ACHN (cell line): ENCODE measurements at regions not wholly inside any gene's neighbourhood (a gene's known extent, or its start where the extent isn't known, plus 50 kb on each side); places are given as distances from the start of the nearest gene placed in this dataset.

Experiments used
- DNase-seq: peaks from one replicate; pipeline ENCODE4 v3.0.0-alpha.2; 2015
- in situ Hi-C: cut with HindIII; loops from 2 replicates; pipeline ENCODE4 v1.10.0; 2017; ENCODE audit warnings: low sequenced_read_pairs, low pct_ligation_motif_present, low pct_unique_long_range_greater_than_20kb

DNA sequence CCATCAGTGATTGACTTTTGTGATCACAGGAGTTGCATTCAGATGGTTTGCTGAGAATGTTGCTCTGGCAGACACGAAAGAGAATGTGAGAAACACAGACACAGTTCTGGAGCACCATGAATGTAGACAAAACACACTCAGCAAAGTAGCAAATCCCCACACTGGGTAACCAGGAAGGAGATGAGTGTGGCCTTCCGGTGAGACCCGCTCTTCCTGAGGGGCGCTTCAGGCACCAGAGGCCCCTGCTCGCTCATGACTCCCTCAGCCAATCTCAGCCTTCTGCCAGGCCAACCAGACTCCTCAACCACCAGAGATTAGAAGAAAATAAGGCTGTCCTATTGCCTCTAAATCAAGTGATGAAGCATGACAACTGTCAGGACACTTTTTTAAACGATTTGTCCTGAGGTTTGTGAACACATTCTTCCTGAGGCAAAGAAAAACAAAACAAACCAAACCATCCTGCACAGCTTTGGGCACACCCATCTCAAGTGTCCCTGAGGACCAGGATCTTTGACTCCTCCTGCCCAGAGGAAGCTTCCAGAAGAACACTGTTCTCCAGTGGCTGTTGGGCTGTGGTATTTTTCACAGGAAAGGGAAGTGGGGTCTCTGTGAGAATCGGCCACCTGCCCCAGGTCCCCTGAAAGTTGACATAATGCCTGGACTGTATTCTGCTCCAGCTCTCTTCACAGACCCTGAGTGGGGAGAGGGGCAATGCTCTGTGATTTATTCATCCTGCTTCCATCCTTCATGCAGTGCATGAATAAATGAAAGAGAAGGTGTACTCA is 152.8 kb downstream of the BCL11A start:
- in situ Hi-C loops = no loop called here
- no peak for DNase-seq

DNA sequence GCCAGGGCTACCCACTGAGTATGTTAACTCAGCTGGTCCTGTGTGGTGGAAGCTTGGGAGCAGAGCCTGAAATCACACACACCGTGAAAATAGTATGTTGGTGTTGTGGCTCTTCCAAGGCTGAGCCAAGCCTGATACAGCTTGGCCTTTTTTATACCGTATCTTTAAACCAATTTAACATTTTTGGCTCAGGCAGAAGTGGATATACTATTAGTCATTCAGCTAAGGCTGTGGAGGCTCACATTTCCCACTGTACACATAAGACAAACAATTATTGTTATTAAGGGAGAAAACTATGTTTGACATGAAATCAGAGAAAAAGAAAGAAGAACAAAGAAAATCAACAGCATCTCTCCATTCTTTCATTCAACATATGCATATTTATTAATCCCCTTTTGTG is 159.0 kb downstream of the BCL11A start:
- in situ Hi-C loops = no loop called here
- DNase-seq = no peak

DNA sequence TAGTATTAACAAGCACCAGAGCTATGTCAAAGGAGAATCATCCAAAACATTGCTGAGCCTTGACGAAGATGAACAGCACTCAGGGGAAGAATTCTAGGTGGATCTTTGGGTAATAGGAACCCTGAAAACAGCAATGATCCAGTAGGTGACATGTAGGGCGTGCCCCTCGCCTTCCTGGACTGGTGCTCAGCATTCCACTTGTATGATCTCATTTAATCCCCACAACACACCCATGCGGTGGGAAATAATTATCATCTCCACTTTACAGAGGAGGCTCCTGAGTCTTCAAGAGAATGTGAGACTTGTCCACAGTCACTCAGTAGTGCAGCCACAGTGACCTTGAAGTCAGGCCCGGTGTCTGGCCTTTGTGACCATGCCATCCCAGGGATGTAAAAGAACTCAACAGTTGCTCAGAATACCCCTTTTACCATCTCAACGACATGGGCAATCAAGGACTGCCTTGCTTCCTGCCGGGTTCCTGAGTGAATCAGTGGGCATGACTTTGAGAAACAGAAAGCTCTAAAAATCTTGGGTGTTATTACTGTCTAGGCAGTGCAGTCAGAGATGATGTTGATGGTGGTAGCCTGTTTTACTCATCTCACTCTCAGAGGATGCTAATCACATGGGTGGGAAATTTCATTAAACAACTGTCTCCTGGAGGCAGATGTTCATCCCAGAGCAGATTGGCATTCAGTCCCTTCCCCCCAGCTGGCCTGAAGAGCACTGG is 161.6 kb downstream of the BCL11A start:
- DNase-seq = no peak
- in situ Hi-C loops = no loop called here

DNA sequence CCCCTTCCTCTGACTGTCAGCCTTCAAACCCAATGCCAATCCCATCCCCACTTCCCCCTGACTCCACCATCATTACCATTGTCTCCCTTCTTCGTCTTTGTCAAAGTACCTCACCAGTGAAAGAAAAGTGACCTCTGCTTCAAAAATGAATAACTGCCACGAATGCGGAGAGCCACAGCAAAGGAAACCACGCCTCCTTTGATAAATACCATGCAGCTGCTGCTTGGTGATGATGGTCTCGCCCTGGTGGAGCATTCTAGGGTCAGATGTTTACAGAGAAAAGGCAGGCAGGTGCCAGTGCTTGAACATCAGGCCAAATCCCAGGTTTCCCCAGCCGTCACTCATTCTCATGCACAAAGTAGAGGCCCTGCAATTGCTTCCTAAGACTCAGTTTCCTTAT is 162.2 kb downstream of the BCL11A start:
- in situ Hi-C loops = no loop called here
- DNase-seq = no peak

DNA sequence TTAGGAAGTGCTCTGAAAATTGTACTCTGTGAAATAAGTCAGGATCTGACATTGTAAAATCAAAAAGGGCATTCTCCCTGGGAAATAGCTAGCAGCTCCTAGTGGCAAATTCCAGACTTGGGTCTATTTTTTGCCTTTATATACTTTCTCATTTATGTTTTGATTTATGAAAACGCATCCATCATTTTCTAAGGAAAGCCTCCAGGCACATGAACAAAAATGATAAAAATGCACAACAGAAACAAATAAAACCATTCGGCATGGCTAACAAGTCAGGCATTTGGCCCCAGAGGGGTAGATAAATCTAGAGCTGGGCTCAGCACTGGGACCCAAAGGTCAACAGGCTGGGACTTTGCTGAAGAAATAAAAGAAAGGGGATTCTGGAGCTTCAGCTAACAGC is 167.0 kb downstream of the BCL11A start:
- in situ Hi-C loops = no loop called here
- DNase-seq = no peak

DNA sequence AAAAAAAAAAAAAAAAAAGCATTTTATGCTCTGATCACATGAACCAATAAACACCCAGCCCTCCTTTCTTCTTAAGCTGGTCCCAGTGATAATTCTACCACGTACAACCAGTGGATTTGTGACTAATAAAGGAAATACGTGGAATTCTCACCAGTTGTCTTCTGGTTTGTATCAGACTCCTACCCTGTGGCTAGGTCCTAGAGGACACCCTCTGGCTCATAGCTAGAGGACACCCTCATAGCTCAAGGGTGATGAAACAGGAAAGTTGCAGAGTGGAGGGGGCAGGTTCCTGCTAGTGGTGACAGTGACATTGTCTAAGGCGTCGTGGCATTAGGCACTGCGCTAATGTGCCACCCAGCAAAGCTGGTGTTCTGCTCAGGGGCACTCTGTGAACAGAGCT is 167.8 kb downstream of the BCL11A start:
- in situ Hi-C loops = no loop called here
- DNase-seq = no peak

DNA sequence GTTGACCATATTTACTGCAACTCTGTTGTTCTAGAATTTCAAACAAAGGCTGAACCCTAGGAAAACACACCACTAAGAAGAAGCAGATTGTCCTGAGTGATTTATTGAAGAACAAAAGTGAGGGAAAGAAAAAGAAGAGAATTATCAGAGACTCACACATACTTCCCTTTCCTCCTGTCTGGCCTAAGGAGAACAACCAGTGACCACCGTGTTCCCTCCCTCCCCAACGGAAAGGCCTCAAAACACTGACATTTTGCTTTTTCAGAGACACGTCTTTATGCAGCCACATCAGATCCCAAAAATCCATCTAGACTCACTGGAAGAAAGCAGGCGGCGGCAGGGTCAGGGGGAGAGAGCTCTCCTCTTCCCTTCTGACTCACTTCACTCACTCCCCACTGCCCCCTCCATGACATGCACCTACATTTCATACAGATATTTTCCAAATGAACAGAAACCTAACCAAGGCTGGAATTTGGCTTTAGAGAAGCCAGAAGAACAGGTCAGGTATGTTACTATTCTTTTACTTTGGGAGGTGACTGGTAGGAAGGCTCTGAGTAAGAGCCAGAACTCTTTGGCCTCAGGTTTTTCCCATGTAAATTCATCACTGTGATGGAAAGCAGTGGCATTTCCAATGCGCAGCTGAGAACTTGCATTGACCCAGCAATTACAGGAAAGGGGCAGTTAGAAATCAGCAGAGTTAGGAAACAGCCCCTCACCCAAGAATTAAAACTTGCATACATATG is 169.9 kb downstream of the BCL11A start:
- no peak for DNase-seq
- in situ Hi-C loops = no loop called here

DNA sequence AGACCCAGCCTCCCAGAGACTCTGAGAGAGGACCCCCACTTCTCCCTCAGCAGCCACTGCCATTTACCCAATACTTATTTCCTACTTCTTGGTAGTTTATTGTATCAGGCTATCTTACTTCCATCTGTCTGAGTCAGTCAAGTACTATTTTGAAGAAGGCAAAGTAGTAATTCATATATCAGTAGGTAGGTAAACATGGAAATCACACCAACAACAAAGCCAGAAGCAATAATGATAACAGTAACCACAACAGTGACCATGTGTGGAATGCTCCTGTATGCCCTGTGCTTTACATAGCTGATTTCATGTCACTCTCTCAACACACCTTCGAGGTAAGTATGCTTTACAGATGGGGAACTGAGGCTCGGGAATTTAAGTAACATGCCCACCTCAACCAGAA is 173.0 kb downstream of the BCL11A start:
- in situ Hi-C loops = no loop called here
- no peak for DNase-seq

DNA sequence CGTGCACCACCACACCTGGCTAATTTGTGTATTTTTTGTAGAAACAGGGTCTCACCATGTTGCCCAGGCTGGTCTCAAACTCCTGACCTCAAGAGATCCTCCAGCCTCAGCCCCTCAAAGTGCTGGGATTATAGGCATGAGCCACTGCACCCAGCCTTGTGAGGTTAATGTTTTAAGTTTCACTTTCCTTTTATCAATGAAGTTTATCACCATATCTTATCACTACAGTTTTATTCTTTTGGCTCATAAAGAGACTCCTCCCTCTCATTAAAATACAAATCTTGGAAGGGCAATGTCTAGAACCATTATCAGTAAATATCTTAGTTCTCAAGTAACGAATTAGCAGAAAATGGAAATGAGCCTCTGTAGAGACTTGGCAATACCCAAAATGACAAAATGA is 173.8 kb downstream of the BCL11A start:
- in situ Hi-C loops = no loop called here

DNA sequence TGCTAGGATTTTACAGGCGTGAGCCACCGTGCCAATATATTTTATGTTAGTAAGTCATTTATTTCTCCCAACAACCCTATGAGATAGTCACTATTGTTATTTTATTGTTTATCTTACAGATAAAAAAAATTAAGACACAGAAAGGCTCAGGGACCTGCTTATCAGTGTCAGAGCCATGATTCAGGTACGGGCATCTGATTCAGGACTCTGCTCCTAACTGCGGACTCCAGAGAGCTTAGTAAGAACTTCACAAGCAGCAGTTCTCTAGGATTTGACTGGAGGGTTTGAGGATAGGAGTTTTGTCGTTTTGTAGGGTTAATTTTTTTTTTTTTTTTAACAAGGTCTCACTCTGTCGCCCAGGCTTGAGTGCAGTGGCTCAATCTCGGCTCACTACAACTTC is 174.2 kb downstream of the BCL11A start:
- no peak for DNase-seq
- in situ Hi-C loops = no loop called here

More for the DNA sequence above, 173.8 kb downstream of the BCL11A start:
- no peak for DNase-seq

DNA sequence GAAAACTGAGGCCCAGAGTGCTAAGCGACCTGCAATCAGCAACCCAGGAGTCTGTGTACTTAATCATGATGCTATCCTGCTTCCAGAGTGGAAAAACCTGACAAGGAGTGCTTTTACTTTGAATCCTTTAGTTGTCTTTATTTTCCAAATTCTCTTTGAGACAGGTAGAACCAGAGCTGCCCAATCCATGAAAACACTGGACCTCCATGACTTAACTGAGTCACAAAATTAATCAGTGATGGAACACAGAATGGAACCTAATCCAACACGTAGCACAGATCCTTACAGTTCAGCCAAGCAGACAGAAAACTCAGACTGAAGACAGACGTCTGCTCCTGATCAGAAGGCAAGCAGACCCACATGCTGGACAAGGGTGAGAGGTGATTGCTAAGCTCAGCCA is 175.6 kb downstream of the BCL11A start:
- DNase-seq = no peak
- in situ Hi-C loops = no loop called here

DNA sequence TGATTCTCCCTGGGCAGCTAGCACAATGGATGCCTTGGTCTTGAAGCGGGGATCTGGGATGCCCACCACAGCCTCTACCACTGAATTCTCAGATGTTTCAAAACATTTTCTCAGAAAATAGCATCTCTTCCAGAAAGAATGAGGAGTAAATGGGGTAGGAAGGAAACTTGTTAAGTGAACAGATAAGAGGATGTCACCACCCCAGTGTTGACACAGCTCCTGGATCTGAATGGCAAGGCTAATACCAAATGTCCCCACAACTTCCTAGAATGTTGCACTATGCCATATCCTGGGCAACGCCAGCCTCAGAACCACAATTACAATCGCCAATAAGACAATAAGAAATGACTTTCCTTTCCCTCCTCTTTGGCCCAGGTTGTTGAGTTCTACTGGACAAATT is 177.2 kb downstream of the BCL11A start:
- in situ Hi-C loops = no loop called here
- no peak for DNase-seq

DNA sequence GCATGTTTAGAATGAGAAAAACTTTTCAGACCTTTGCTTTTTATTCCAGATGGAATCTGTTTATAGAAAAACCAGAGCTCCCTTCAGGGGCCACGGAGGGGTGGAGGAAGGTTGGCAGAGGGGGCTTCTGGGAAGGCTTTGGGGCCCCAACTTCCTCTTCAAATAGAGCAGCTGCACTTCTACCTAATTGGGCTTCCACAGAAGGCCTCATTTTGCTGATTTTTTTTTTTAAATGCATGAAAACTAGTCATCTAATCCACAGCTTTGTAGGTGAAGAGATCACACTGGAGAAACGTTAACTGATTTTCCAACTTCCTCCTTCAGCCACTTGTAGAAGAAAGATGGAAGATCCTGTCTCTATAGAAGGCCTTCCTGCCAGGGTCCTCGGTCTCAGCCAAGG is 181.8 kb downstream of the BCL11A start:
- in situ Hi-C loops = no loop called here
- no peak for DNase-seq

DNA sequence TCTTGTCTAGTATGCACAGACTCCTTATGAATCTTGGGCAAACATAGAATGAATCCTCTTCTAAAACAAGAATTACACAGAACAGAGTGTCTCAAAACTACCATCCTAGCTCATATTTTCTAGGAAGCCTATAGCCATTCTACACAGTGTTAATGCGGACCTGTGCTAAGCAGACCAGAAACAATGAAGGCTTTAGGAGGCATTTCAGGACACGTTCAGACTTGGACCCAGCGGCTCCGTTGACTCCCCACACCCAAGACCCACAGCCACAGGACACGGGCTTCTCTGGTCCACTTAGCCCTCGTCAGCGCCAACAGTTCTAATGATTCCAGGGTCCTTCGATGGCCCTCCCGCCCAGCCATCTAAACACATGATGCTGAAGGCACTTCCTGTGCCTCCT is 182.2 kb downstream of the BCL11A start:
- no peak for DNase-seq
- in situ Hi-C loops = no loop called here

DNA sequence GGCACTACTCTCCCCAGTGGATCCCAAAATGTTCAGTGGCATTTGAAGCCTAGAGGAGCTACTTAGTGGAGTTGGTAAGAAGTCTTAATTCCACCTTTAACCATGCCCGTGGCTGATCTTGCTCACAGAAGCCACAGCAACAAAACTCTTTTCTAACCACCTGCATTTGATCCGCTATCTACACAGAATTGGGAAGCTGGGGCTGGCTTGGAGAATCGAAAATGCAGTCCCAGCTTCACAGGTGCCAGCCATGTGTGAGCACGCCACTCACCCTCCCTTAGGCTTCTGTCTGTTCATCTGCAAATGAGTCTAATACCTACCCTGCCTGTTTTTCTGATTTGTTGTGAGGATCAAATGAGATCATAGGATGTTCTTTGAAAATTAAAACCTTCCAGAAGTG is 182.6 kb downstream of the BCL11A start:
- in situ Hi-C loops = no loop called here
- DNase-seq = no peak

DNA sequence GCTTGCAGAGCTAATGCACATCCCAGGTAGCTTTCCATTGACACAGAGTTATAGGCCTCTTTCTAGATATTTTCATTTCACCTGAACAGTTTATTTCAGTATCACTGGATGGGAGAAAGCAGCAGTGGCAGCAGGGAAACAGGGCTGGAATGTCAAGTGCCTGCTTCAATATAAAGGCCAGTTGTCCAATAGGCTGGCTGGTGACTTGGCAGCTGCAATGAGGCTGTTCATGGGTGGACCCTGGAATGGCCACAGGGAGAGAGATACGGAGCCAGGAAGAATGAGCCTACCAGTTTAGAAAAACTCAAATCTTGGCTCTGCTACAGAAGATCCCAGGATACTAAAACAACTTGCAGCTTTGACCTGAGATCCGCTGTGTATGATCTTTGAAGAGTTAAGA is 185.0 kb downstream of the BCL11A start:
- in situ Hi-C loops = no loop called here
- DNase-seq = no peak

DNA sequence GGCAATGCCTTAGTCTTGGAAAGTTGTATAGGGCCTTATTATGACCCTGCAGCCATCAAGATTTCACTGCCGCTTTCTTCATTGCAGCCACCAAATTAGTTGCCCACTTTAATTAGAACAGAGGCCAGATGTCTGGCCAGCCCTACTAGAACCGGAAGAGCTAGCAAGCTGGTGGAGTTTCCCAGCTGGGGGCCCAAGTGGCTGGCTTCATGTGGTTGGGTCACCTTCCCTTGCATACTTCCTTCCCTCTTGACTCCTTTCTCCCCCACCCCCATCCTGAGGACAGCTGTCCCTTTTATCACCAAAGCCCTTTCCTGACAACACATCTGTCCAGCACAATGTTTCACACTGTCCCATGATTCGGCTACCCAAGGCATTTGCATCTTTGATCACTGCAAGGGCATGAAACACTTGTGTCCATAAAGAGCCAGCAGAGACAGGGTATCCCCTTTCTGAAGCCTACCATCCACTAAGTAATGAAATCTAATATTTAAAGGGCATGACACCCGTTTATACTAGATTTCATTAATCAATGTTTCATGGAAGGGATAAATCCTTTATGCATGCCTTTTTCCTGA is 187.2 kb downstream of the BCL11A start:
- in situ Hi-C loops = no loop called here
- DNase-seq = no peak

DNA sequence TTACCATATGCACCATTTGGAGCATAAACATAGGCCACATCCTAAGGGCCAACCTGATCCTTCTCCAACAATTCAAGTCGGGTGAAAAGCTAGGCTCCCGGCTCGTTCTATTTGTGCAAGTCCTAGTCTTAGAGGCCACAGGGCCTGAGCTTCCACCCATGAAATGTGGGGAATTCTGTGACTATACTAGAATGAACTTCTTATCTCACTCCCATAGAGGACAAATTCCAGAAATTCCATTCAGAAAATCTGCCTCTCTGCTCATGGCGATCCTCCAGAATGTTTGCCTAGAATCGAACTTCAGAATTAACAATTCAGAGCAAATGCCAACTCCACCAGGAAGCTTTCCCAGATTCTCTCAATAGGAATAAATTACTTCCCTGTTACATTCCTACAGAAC is 187.9 kb downstream of the BCL11A start:
- in situ Hi-C loops = no loop called here
- no peak for DNase-seq

DNA sequence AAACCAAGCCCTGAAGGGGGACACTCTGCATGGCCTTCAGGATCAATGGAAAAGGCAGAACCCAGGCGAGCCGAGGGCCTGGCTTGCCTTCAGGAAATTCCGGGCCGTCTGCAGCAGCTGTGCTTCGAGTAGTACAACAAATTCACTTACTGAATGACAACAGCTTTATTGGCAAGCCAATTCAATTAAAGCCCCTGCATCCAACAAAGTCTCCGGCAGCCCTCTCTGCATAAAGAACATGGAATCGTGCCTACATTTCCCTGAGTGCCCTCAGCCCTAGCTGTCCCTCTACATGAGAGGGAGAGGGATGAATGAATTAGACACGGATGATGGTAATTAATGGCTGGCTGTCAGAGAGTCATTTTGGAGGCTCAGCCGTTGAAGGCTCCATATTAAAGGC is 189.0 kb downstream of the BCL11A start:
- no peak for DNase-seq
- in situ Hi-C loops = no loop called here
